H9 (cell line): ENCODE measurements at regions not wholly inside any gene's neighbourhood (a gene's known extent, or its start where the extent isn't known, plus 50 kb on each side); places are given as distances from the start of the nearest gene placed in this dataset.

ENCODE experiments used
- DNase-seq: peaks from one replicate; pipeline ENCODE4 v3.0.0-alpha.2; 2017
- H2AFZ ChIP-seq: one replicate; pipeline ENCODE4 v1.6.1; 2013; ENCODE audit warnings: mild to moderate bottlenecking, low read length, control low read depth, moderate library complexity
- H2AK5ac ChIP-seq: 2 replicates; pipeline ENCODE4 v1.6.1; 2013; ENCODE audit warnings: low read length, control low read depth, mixed read lengths; ENCODE audit not compliant: insufficient read length
- H2BK120ac ChIP-seq: one replicate; pipeline ENCODE4 v1.6.1; 2013; ENCODE audit warnings: low read depth, mild to moderate bottlenecking, low read length, control low read depth, inconsistent platforms; ENCODE audit not compliant: poor library complexity, severe bottlenecking
- H2BK12ac ChIP-seq: 2 replicates; pipeline ENCODE4 v1.6.1; 2013; ENCODE audit warnings: low read length, control low read depth, mixed read lengths, low read depth; ENCODE audit not compliant: insufficient read length
- H2BK15ac ChIP-seq: 2 replicates; pipeline ENCODE4 v1.6.1; 2013; ENCODE audit warnings: low read depth, low read length, control low read depth
- H2BK20ac ChIP-seq: one replicate; pipeline ENCODE4 v1.6.1; 2013; ENCODE audit warnings: low read depth, mild to moderate bottlenecking, low read length, control low read depth, inconsistent platforms; ENCODE audit not compliant: poor library complexity, severe bottlenecking
- H2BK5ac ChIP-seq: 2 replicates; pipeline ENCODE4 v1.6.1; 2013; ENCODE audit warnings: low read length, control low read depth, mixed read lengths; ENCODE audit not compliant: insufficient read length
- H3K14ac ChIP-seq: 2 replicates; pipeline ENCODE4 v1.6.1; 2013; ENCODE audit warnings: low read length, control low read depth; ENCODE audit not compliant: insufficient read depth
- H3K18ac ChIP-seq: 2 replicates; pipeline ENCODE4 v1.6.1; 2013; ENCODE audit warnings: low read depth, mild to moderate bottlenecking, mixed read lengths, low read length, control low read depth; ENCODE audit not compliant: insufficient read length
- H3K23ac ChIP-seq: 2 replicates; pipeline ENCODE4 v1.6.1; 2013; ENCODE audit warnings: low read length, control low read depth, mixed read lengths, low read depth; ENCODE audit not compliant: insufficient read length
- H3K23me2 ChIP-seq: 2 replicates; pipeline ENCODE4 v1.6.1; 2013; ENCODE audit warnings: low read depth, mild to moderate bottlenecking, mixed read lengths, low read length, control low read depth; ENCODE audit not compliant: insufficient read length, poor library complexity, severe bottlenecking
- H3K27ac ChIP-seq: 2 replicates; pipeline ENCODE4 v1.5.1; 2013; ENCODE audit warnings: low read length, control low read depth, mixed read lengths, low read depth; ENCODE audit not compliant: insufficient read length
- H3K27me3 ChIP-seq: 2 replicates; pipeline ENCODE4 v1.6.1; 2013; ENCODE audit warnings: low read length, control low read depth, inconsistent platforms; ENCODE audit not compliant: insufficient read depth
- H3K4ac ChIP-seq: 2 replicates; pipeline ENCODE4 v1.6.1; 2013; ENCODE audit warnings: low read depth, mild to moderate bottlenecking, control low read depth, inconsistent platforms, low read length, moderate library complexity
- H3K4me1 ChIP-seq: 2 replicates; pipeline ENCODE4 v1.6.1; 2013; ENCODE audit warnings: low read length, control low read depth, inconsistent platforms; ENCODE audit not compliant: insufficient read depth
- H3K4me2 ChIP-seq: 2 replicates; pipeline ENCODE4 v1.6.1; 2013; ENCODE audit warnings: low read length, control low read depth, mixed read lengths; ENCODE audit not compliant: insufficient read length, insufficient read depth
- H3K56ac ChIP-seq: 2 replicates; pipeline ENCODE4 v1.6.1; 2013; ENCODE audit warnings: low read depth, mild to moderate bottlenecking, mixed read lengths, low read length, control low read depth; ENCODE audit not compliant: insufficient read length
- H3K79me1 ChIP-seq: 2 replicates; pipeline ENCODE4 v1.6.1; 2013; ENCODE audit warnings: low read depth, mild to moderate bottlenecking, moderate library complexity, low read length, control low read depth, inconsistent platforms; ENCODE audit not compliant: insufficient read depth, poor library complexity, severe bottlenecking
- H3K79me2 ChIP-seq: 2 replicates; pipeline ENCODE4 v1.6.1; 2013; ENCODE audit warnings: low read length, control low read depth, inconsistent platforms; ENCODE audit not compliant: insufficient read depth
- H3K9ac ChIP-seq: 2 replicates; pipeline ENCODE4 v1.6.1; 2013; ENCODE audit warnings: low read length, control low read depth, mixed read lengths; ENCODE audit not compliant: insufficient read length; ENCODE audit errors: extremely low read depth
- H3K9me3 ChIP-seq: one replicate; pipeline ENCODE4 v1.6.1; 2013; ENCODE audit warnings: low read depth, low read length, inconsistent platforms; ENCODE audit not compliant: control insufficient read depth
- H3T11ph ChIP-seq: one replicate; pipeline ENCODE4 v1.6.1; 2013; ENCODE audit warnings: mild to moderate bottlenecking, low read length, control low read depth, inconsistent platforms
- H4K20me1 ChIP-seq: one replicate; pipeline ENCODE4 v1.6.1; 2013; ENCODE audit not compliant: control insufficient read depth, insufficient read length, insufficient read depth
- H4K5ac ChIP-seq: 2 replicates; pipeline ENCODE4 v1.6.1; 2013; ENCODE audit warnings: low read depth, mild to moderate bottlenecking, mixed read lengths, low read length, control low read depth; ENCODE audit not compliant: insufficient read length
- H4K8ac ChIP-seq: replicated peaks from 2 replicates; pipeline ENCODE4 v1.6.1; 2013; ENCODE audit warnings: low read length, control low read depth, mixed read lengths, low read depth; ENCODE audit not compliant: insufficient read length
- H4K91ac ChIP-seq: 2 replicates; pipeline ENCODE4 v1.6.1; 2013; ENCODE audit warnings: low read depth, mild to moderate bottlenecking, moderate library complexity, mixed read lengths, low read length, control low read depth; ENCODE audit not compliant: insufficient read length
- H3K27ac Mint-ChIP-seq, 3 experiments: 2 replicates in 2 of 3; 3 replicates in 1 of 3; pipeline ENCODE4 v1.8.0; 2020 to 2021; ENCODE audit warnings: mixed read lengths in 3 of 3, mild to moderate bottlenecking in 1 of 3, moderate library complexity in 1 of 3
- H3K27me3 Mint-ChIP-seq: 2 replicates; pipeline ENCODE4 v1.8.0; 2021; ENCODE audit warnings: low read depth, mild to moderate bottlenecking, moderate library complexity, mixed read lengths
- H3K36me3 Mint-ChIP-seq, 3 experiments: 2 replicates in 2 of 3; 3 replicates in 1 of 3; pipeline ENCODE4 v1.8.0; 2020 to 2021; ENCODE audit warnings: low read depth in 3 of 3, mixed read lengths in 3 of 3; ENCODE audit not compliant: insufficient read depth in 1 of 3
- H3K4me1 Mint-ChIP-seq, 2 experiments: 2 replicates each; pipeline ENCODE4 v1.8.0; 2020; ENCODE audit warnings: mixed read lengths in 2 of 2
- H3K4me3 Mint-ChIP-seq, 2 experiments: 2 replicates in 1 of 2; 3 replicates in 1 of 2; pipeline ENCODE4 v1.8.0; 2020 to 2021; ENCODE audit warnings: mild to moderate bottlenecking in 2 of 2, mixed read lengths in 2 of 2, moderate library complexity in 1 of 2
- H3K9me3 Mint-ChIP-seq, 2 experiments: 2 replicates in 1 of 2; 3 replicates in 1 of 2; pipeline ENCODE4 v1.8.0; 2020; ENCODE audit warnings: mild to moderate bottlenecking in 2 of 2, mixed read lengths in 2 of 2, moderate library complexity in 1 of 2
- CTCF ChIP-seq: fragments of 200-600 bp; sonication (generic); conservative IDR thresholded peaks from 3 replicates; pipeline ENCODE4 v1.8.0; 2021; ENCODE audit warnings: antibody characterized with exemption, mild to moderate bottlenecking
- WGBS: extraction: QIAGEN DNeasy Blood & Tissue Kit; methylation state at CpG from one replicate; pipeline ENCODE4 v1.1.7; 2013; ENCODE audit warnings: missing lambda C conversion rate, low lambda C conversion rate, mixed read lengths; ENCODE audit not compliant: insufficient read length; ENCODE audit errors: extremely low coverage; 5-methylcytosine and 5-hydroxymethylcytosine counted together

- no peaks in the 10 kb centered on the region for H3K36me3 Mint-ChIP-seq
- no peak overlapping the region for H4K8ac ChIP-seq
- WGBS: no CpG with 5 or more reads among the region's 2 CpGs
- no peaks in the 10 kb centered on the region for H3K9me3 ChIP-seq
- no peak overlapping the region for H2BK5ac ChIP-seq
- H4K5ac ChIP-seq: no peak overlapping the region
- H3K4me1 Mint-ChIP-seq: peaks cover 10 to 22% of the 10 kb centered on the region in 2 experiments
- no peak overlapping the region for H3K27ac ChIP-seq
- H2AK5ac ChIP-seq: no peak overlapping the region
- no peak overlapping the region for H2BK15ac ChIP-seq
- no peak overlapping the region for H2BK120ac ChIP-seq
- no peak for TF ChIP-seq CTCF
- H3K79me1 ChIP-seq: no peaks in the 10 kb centered on the region
- no peak overlapping the region for H3K56ac ChIP-seq
- no peak overlapping the region for H2BK12ac ChIP-seq
- H4K91ac ChIP-seq: no peak overlapping the region
- no peak overlapping the region for H3K18ac ChIP-seq
- no peaks in the 10 kb centered on the region for H4K20me1 ChIP-seq
- H3K9ac ChIP-seq: no peak overlapping the region
- DNase-seq: no peak
- no peaks in the 10 kb centered on the region for H3K79me2 ChIP-seq
- no peak overlapping the region for H2BK20ac ChIP-seq
- H3K4me1 ChIP-seq: peaks cover 4% of the 10 kb centered on the region
- no peaks in the 10 kb centered on the region for H3K27me3 ChIP-seq
- no peak overlapping the region for H3T11ph ChIP-seq
- no peaks in the 10 kb centered on the region for H3K9me3 Mint-ChIP-seq
- H3K23me2 ChIP-seq: no peaks in the 10 kb centered on the region
- no peak overlapping the region for H3K27ac Mint-ChIP-seq
- H3K4me2 ChIP-seq: no peak overlapping the region
- no peak overlapping the region for H3K23ac ChIP-seq
- no peak overlapping the region for H3K4me3 Mint-ChIP-seq
- no peak overlapping the region for H2AFZ ChIP-seq
- H3K14ac ChIP-seq: no peak overlapping the region
- H3K27me3 Mint-ChIP-seq: no peaks in the 10 kb centered on the region
- no peak overlapping the region for H3K4ac ChIP-seq
These were observed 61.7 kb upstream of the MDFIC start for GRCh38 chr7:114860206-114860605.
